WTC11 (cell line): ENCODE measurements at regions not wholly inside any gene's neighbourhood (a gene's known extent, or its start where the extent isn't known, plus 50 kb on each side); places are given as distances from the start of the nearest gene placed in this dataset.

ENCODE experiments used
- ATF2 ChIP-seq: sonication (generic); formaldehyde crosslinking; IDR thresholded peaks from 2 replicates; pipeline ENCODE4 v1.8.1; 2022; ENCODE audit warnings: low read depth, missing genetic modification reagents, borderline replicate concordance
- CREB1 ChIP-seq: sonication (generic); formaldehyde crosslinking; IDR thresholded peaks from 2 replicates; pipeline ENCODE4 v1.8.0; 2023; ENCODE audit warnings: mild to moderate bottlenecking, missing genetic modification reagents
- CREM ChIP-seq: sonication (generic); formaldehyde crosslinking; IDR thresholded peaks from 2 replicates; pipeline ENCODE4 v1.8.1; 2022; ENCODE audit warnings: mild to moderate bottlenecking, missing genetic modification reagents, moderate library complexity
- CTCF ChIP-seq: fragments of 200-600 bp; IDR thresholded peaks from 2 replicates; pipeline ENCODE4 v1.8.0; 2022; ENCODE audit warnings: antibody characterized with exemption
- ELF4 ChIP-seq: sonication (generic); formaldehyde crosslinking; IDR thresholded peaks from 2 replicates; pipeline ENCODE4 v1.8.1; 2022; ENCODE audit warnings: low read depth, mild to moderate bottlenecking, moderate library complexity, missing genetic modification reagents
- ESRRA ChIP-seq: sonication (generic); formaldehyde crosslinking; IDR thresholded peaks from 2 replicates; pipeline ENCODE4 v1.8.1; 2022; ENCODE audit warnings: mild to moderate bottlenecking, missing genetic modification reagents, borderline replicate concordance
- FOXK1 ChIP-seq: sonication (generic); formaldehyde crosslinking; IDR thresholded peaks from 2 replicates; pipeline ENCODE4 v1.8.0; 2022; ENCODE audit warnings: mild to moderate bottlenecking, moderate library complexity, missing genetic modification reagents
- ZMAT4 ChIP-seq: fragments of 250-450 bp; sonication (Bioruptor Pico); IDR thresholded peaks from 2 replicates; pipeline ENCODE4 v1.9.0; 2021; ENCODE audit warnings: mild to moderate bottlenecking
- TF ChIP-seq, protein P1 (sequence below): fragments of 250-450 bp; sonication (Bioruptor Pico); IDR thresholded peaks from 2 replicates; pipeline ENCODE4 v2.1.2; 2022; ENCODE audit warnings: mild to moderate bottlenecking, moderate library complexity
- TF ChIP-seq, protein P2 (sequence below): sonication (generic); formaldehyde crosslinking; IDR thresholded peaks from 2 replicates; pipeline ENCODE4 v1.8.0; 2022; ENCODE audit warnings: mild to moderate bottlenecking, missing genetic modification reagents

DNA sequence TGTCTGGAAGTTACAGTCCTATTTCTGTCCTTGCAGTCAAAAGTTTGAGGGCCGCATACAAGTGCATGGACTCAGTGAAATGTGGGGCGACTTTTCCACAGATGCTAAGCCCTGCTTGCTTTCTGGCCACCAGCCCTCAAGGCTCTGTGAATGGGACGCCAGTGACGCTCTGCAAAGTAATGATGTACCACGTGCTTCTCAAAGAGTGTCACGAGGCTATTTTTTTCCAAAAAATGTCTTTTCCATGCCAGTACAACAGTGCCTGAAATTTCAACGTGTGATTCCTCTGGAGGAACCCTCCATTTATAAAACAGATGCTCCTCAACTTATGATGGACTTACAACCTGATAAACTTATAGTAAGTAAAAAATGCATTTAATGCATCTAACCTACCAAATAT, 281.8 kb upstream of the CRBN start:
- TF ChIP-seq CTCF: no peak
- no peak for TF ChIP-seq ESRRA (CRISPR knock-in tag)
- TF ChIP-seq ELF4 (CRISPR knock-in tag): no peak
- no peak for TF ChIP-seq FOXK1 (CRISPR knock-in tag)
- no peak for TF ChIP-seq CREM (CRISPR knock-in tag)
- no peak for TF ChIP-seq ATF2
- TF ChIP-seq, protein P1, sequence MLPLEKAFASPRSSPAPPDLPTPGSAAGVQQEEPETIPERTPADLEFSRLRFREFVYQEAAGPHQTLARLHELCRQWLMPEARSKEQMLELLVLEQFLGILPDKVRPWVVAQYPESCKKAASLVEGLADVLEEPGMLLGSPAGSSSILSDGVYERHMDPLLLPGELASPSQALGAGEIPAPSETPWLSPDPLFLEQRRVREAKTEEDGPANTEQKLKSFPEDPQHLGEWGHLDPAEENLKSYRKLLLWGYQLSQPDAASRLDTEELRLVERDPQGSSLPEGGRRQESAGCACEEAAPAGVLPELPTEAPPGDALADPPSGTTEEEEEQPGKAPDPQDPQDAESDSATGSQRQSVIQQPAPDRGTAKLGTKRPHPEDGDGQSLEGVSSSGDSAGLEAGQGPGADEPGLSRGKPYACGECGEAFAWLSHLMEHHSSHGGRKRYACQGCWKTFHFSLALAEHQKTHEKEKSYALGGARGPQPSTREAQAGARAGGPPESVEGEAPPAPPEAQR (CRISPR knock-in tag): no peak
- TF ChIP-seq CREB1 (CRISPR knock-in tag): no peak
- no peak for TF ChIP-seq ZMAT4 (CRISPR knock-in tag)
- TF ChIP-seq, protein P2, sequence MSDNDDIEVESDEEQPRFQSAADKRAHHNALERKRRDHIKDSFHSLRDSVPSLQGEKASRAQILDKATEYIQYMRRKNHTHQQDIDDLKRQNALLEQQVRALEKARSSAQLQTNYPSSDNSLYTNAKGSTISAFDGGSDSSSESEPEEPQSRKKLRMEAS: no peak
